ENCODE measurements at regions not wholly inside any gene's neighbourhood (a gene's known extent, or its start where the extent isn't known, plus 50 kb on each side); places are given as distances from the start of the nearest gene placed in this dataset.
A peak's percentile ranks its signal among the peaks of the same experiment; 100 is the strongest.

DNA sequence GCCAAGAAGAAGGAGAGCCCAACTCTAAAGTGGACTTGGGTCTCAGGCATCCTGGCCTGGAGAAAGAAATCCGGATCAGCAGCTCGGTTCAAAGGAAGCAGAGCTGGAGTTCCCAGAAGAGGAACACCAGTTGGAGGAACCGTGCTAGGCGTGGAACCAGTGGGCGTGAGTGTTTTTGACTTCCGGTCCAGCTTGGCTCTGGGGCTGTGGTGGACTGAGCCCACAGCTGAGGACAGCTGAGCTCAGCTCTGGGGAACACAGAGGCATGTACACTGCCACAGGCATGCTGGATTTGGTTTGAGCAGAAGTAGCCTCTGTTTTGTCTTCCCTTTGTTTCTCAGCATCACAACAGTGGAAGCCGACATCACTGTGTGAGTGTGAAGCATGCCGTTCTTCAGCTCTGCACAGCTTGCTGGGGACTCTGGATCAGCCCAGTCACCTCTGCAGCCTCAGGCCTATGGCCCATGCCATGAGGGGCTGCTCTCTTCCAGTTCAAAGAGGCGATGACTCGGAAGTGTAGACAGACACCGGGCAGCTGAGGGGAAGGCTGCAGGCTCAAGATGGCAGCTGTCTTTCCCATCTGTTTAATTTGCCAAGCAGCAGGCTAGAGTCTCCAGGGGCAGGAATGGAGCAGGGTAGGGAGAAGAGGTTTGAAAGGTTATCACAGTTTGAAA, 185.8 kb upstream of the UBE3A start:
- H3K4me3 Mint-ChIP-seq, result no peak overlapping the region
- no peaks in the 10 kb centered on the region for H3K4me1 Mint-ChIP-seq
- ATAC-seq, result no peak
- no peak overlapping the region for H3K27ac Mint-ChIP-seq
- H3K9me3 Mint-ChIP-seq, result peaks cover 12% of the 10 kb centered on the region
- H3K36me3 Mint-ChIP-seq, result no peaks in the 10 kb centered on the region
- DNase-seq (ENCODE audit: low spot score in 2 of 2), result peak in 1 of 2 donors; percentile 22

DNA sequence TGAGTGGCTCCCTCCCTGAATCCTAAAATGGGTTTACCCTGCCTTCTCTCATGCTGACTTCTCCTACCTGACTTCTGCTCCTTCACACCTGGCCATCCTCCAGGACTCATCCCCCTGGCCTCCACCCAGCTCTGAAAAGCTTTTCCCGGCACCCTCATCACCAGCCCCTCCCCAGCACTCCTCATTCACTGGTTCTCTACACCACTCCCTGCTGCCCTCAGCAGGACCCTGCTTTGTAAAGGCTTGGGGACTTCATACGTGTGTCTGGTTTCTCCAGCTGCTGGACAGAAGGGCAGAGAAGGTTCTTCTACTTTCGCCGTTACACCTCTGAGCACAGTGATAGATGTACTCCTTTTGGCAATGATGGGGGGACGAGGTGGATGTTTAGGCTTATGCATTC, 184.9 kb upstream of the UBE3A start:
- no peak overlapping the region for H3K27ac Mint-ChIP-seq
- no peaks in the 10 kb centered on the region for H3K4me1 Mint-ChIP-seq
- no peaks in the 10 kb centered on the region for H3K36me3 Mint-ChIP-seq
- H3K9me3 Mint-ChIP-seq, result peaks cover 6% of the 10 kb centered on the region
- DNase-seq (ENCODE audit: low spot score in 2 of 2) (peak in 1 of 2 donors; percentile 4), ATAC-seq (no peak)
- no peak overlapping the region for H3K4me3 Mint-ChIP-seq

DNA sequence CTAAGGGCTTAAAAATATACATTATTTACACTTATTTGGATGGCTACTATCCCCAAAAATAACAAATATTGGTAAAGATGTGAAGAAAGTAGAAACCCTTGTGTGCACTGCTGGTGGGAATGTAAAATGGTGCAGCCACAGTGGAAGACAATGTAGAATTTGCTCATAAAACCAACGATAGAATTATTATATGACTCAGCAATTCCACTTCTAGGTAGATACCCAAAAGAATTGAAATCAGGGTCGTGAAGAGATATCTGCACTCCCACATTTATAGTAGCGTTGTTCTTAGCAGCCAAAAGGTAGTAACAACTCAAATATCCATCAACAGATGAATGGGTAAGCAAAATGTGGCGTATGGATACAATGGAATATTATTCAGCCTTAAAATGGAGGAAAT, 181.6 kb upstream of the UBE3A start:
- DNase-seq (ENCODE audit: low spot score in 2 of 2) (no peak), ATAC-seq (no peak)
- Mint-ChIP-seq H3K27ac (no peak overlapping the region), H3K9me3 (peaks cover 6% of the 10 kb centered on the region), H3K36me3 (no peaks in the 10 kb centered on the region), H3K4me1 (no peaks in the 10 kb centered on the region), H3K4me3 (no peak overlapping the region)

DNA sequence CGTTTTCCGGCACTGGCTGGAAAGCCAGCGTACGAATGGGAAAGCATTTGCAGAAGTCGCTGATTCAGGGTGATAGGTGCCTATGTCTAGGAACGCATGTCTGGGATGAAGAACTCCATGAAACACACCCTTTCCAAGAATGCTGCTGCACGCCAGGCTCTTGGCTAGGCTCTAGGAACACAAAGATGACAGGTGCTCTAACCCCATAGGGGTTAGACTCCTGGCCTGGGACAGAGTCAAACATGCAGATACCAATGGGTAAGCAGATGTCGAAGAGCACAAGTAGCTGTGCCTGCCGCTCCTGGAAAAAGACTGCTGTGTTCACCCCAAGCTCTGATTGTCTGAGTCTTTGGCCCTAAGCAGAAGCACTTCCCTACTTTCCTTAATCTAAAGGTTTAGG, 180.9 kb upstream of the UBE3A start:
- Mint-ChIP-seq H3K36me3 (no peaks in the 10 kb centered on the region), H3K4me3 (no peak overlapping the region), H3K4me1 (no peaks in the 10 kb centered on the region), H3K27ac (no peak overlapping the region), H3K9me3 (peaks cover 6% of the 10 kb centered on the region)
- ATAC-seq (no peak), DNase-seq (ENCODE audit: low spot score in 2 of 2) (no peak)

DNA sequence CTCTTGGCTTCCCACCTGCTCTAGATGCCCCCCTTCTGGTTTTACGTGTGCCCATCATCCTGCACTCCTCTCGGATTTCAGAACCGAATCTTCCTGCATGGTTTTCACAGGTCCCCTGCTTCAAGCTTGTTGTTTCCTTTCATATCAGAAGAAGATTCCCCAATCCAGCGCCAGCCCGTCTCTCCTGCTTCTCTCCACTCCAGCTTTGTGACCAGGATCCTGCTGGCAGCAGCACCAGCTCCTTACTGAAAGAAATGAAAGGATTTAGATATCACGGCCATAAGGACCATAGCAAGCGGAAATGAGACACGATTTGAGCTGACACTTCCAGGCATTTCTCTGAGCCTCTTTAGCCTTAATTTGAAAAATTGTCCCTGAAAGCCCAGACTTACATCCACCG, 180.3 kb upstream of the UBE3A start:
- ATAC-seq, result no peak
- H3K4me1 Mint-ChIP-seq, result no peaks in the 10 kb centered on the region
- H3K36me3 Mint-ChIP-seq, result no peaks in the 10 kb centered on the region
- no peak for DNase-seq (ENCODE audit: low spot score in 2 of 2)
- peaks cover 6% of the 10 kb centered on the region for H3K9me3 Mint-ChIP-seq
- H3K27ac Mint-ChIP-seq, result no peak overlapping the region
- H3K4me3 Mint-ChIP-seq, result no peak overlapping the region

DNA sequence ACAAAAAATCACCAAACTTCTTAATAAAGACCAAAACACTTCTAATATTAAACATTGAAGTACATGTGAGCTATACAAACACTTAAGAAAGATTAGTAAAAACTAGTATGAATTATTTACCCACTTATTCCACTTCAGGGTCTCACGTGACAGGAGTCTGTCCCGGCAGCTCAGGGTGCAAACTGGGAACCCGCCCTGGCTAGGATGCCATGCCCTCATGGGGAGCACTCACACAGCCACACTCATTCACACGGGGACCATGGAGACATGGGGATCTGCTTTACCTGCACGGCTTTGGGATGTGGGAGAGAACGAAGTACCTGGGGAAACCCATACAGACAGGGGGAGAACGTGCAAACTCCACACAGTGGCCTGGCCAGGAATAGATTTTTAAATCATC, 179.3 kb upstream of the UBE3A start:
- peaks cover 6% of the 10 kb centered on the region for H3K9me3 Mint-ChIP-seq
- H3K36me3 Mint-ChIP-seq, result no peaks in the 10 kb centered on the region
- no peak for ATAC-seq
- DNase-seq (ENCODE audit: low spot score in 2 of 2), result no peak
- no peaks in the 10 kb centered on the region for H3K4me1 Mint-ChIP-seq
- no peak overlapping the region for H3K27ac Mint-ChIP-seq
- no peak overlapping the region for H3K4me3 Mint-ChIP-seq

DNA sequence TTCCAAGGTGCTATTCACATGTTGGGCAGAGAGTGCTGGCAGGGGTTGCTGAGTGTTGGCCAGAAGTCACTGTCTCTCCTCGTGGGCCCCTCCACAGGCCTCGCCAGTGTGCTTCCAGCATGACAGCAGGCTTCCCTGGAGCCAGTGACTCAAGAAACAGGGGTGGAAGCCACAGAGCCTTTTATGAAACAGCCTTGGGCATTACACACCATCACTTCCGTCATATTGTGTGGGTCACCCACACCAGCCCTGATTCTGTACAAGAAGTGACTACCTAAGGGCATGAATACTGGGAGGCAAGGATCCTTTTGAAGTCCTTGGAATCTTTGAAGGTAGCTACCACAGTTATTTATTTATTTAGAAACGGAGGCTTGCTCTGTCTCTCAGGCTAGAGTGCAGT, 177.6 kb upstream of the UBE3A start:
- no peaks in the 10 kb centered on the region for H3K36me3 Mint-ChIP-seq
- DNase-seq (ENCODE audit: low spot score in 2 of 2), result no peak
- H3K27ac Mint-ChIP-seq, result no peak overlapping the region
- H3K4me1 Mint-ChIP-seq, result no peaks in the 10 kb centered on the region
- ATAC-seq, result no peak
- H3K9me3 Mint-ChIP-seq, result peaks cover 4% of the 10 kb centered on the region
- H3K4me3 Mint-ChIP-seq, result no peak overlapping the region

DNA sequence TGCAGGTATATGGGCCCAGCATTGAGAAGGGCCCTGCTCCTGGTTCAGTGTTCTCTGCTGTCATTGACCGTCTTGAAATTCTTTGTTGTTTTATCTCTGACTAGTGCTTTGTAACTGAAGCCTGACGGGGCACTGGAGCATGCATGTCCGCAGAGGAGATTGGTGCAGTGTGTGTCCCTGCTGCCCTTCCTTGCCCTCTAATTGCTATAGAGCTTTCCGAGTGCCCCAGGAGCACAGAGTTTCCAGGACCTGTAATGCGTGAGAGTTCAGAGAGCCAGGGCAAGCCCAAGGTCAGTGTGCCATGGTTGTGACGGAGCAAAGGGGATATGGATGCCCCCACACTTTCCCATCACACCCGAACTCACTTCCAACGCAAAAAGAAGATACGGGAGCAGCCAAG, 174.3 kb upstream of the UBE3A start:
- Mint-ChIP-seq H3K4me3 (no peak overlapping the region), H3K4me1 (no peaks in the 10 kb centered on the region), H3K9me3 (no peaks in the 10 kb centered on the region), H3K27ac (no peak overlapping the region), H3K36me3 (no peaks in the 10 kb centered on the region)
- DNase-seq (ENCODE audit: low spot score in 2 of 2) (no peak), ATAC-seq (no peak)

DNA sequence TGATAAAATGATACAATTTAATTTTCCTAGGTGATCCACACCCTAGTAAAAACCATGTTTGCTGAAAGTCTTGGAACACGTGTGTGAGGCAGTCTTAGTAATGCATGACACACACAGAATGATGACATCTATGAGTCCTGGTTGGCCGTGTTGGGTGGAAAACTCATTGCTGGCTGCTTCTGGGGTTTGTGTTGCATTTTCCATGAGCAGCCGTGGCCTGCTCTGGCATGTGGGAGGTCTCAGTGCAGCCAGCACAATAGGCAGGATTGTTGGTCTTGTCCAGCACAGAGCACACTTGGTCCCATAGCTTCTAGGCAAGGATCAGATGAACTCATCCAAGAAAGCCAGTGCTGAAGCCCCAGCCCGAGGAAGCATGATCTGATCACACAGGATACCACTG, 172.8 kb upstream of the UBE3A start:
- H3K27ac Mint-ChIP-seq, result no peak overlapping the region
- no peak for DNase-seq (ENCODE audit: low spot score in 2 of 2)
- H3K9me3 Mint-ChIP-seq, result peaks cover 3% of the 10 kb centered on the region
- ATAC-seq, result no peak
- H3K4me1 Mint-ChIP-seq, result no peaks in the 10 kb centered on the region
- no peaks in the 10 kb centered on the region for H3K36me3 Mint-ChIP-seq
- no peak overlapping the region for H3K4me3 Mint-ChIP-seq

DNA sequence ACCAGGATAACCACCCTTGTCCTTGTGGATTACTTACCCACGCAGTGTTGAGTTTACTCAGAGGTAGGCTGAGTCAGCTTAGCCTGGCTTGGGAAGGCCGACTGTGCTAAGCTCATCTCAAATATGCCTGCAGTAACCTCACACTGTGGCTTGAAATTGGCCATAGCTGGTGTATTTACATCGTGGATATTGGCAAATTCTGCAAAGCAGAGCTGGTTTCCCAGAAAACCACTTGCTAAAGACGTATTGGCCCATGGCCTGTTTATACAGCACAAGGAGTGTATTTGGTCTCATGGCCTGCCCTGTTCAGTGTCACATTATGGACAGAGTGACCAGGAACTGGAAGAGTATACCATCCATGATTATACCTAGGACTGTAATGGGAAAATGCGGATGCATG, 170.5 kb upstream of the UBE3A start:
- no peak for ATAC-seq
- Mint-ChIP-seq H3K36me3 (no peaks in the 10 kb centered on the region), H3K9me3 (peaks cover 3% of the 10 kb centered on the region), H3K4me1 (no peaks in the 10 kb centered on the region), H3K27ac (no peak overlapping the region), H3K4me3 (no peak overlapping the region)
- DNase-seq (ENCODE audit: low spot score in 2 of 2), result no peak

DNA sequence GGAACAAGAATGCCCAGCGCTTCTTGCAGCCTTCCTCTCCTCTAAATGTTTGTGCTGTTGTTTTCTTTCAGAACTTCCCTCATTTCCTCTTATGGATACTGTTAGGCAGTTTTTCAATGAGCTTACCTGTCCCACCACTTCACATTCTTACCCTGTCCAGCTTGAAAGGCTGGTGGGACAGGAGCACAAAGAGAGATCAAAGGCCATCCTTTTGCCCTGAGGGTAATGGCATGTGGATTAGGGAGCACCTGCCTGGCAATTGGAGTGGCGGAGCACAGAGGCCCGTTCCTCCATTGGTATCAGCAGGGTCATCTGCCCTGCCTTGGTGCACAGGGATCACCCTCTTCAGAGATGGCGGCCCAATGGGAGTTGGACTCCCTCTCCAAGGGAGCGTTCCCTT, 170.1 kb upstream of the UBE3A start:
- no peaks in the 10 kb centered on the region for H3K36me3 Mint-ChIP-seq
- H3K27ac Mint-ChIP-seq, result no peak overlapping the region
- no peaks in the 10 kb centered on the region for H3K4me1 Mint-ChIP-seq
- H3K4me3 Mint-ChIP-seq, result no peak overlapping the region
- ATAC-seq, result no peak
- peaks cover 5% of the 10 kb centered on the region for H3K9me3 Mint-ChIP-seq
- no peak for DNase-seq (ENCODE audit: low spot score in 2 of 2)

DNA sequence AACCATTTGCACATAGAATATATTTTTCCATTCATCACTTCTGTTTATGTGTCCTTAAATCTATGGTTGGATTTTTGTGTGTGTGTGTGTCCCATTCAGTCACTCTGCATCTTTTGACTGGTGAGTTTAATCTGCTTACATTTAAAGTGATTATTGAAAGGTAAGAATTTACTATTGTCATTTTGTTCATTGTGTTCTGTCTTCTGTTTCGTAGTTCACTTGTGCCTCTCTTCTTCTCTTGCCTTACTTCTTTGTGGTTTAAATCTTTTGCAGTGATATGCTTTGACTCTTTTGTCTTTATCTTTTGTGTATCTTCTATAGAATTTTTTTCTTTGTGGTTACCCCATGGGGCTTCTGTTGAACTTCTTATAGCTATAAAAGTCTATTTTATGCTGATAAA, 166.3 kb upstream of the UBE3A start:
- H3K4me1 Mint-ChIP-seq, result no peaks in the 10 kb centered on the region
- ATAC-seq (no peak), DNase-seq (ENCODE audit: low spot score in 2 of 2) (no peak)
- H3K4me3 Mint-ChIP-seq, result no peak overlapping the region
- H3K36me3 Mint-ChIP-seq, result no peaks in the 10 kb centered on the region
- H3K9me3 Mint-ChIP-seq, result peaks cover 11% of the 10 kb centered on the region
- no peak overlapping the region for H3K27ac Mint-ChIP-seq

DNA sequence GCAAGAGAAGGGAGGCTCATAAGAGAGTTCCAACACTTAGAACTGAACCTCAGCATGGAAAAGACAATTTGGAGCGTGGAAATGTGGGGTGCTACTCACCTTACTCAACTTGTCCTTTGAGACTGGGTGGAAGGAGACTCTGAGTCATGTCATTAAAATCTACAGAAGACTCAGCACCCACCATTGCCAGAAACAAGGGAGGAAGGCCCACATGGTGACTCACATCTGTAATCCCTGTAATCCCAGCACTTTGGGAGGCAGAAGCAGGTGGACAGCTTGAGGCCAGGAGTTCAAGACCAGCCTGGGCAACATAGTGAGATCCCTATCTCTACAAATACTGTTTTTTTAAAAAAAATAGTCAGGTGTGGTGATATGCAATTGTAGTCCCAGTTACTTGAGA, 161.9 kb upstream of the UBE3A start:
- DNase-seq (ENCODE audit: low spot score in 2 of 2) (no peak), ATAC-seq (no peak)
- H3K36me3 Mint-ChIP-seq, result no peaks in the 10 kb centered on the region
- H3K9me3 Mint-ChIP-seq, result peaks cover 13% of the 10 kb centered on the region
- H3K27ac Mint-ChIP-seq, result no peak overlapping the region
- no peak overlapping the region for H3K4me3 Mint-ChIP-seq
- H3K4me1 Mint-ChIP-seq, result no peaks in the 10 kb centered on the region

DNA sequence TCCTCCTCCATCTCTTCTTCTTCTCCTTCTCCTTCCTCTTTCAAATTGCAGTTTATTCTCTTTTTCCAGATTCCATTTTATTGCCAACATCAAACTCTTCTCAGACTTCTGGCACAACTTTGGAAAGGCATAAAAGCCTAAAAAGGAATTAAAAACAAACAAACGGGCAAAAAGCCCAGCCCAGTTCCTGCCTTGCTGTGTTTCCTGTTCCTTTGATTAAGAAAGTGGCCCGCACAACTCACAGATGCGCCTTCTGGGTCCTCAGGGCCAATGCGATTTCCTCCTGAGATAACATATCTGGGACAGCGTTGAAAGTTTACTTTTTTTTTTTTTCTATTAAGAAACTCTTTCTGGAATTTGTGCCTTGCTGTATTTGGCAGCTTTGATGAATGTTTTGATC, 158.7 kb upstream of the UBE3A start:
- no peak overlapping the region for H3K27ac Mint-ChIP-seq
- DNase-seq (ENCODE audit: low spot score in 2 of 2), result no peak
- no peak for ATAC-seq
- no peaks in the 10 kb centered on the region for H3K36me3 Mint-ChIP-seq
- no peaks in the 10 kb centered on the region for H3K4me1 Mint-ChIP-seq
- H3K9me3 Mint-ChIP-seq, result peaks cover 11% of the 10 kb centered on the region
- H3K4me3 Mint-ChIP-seq, result no peak overlapping the region

DNA sequence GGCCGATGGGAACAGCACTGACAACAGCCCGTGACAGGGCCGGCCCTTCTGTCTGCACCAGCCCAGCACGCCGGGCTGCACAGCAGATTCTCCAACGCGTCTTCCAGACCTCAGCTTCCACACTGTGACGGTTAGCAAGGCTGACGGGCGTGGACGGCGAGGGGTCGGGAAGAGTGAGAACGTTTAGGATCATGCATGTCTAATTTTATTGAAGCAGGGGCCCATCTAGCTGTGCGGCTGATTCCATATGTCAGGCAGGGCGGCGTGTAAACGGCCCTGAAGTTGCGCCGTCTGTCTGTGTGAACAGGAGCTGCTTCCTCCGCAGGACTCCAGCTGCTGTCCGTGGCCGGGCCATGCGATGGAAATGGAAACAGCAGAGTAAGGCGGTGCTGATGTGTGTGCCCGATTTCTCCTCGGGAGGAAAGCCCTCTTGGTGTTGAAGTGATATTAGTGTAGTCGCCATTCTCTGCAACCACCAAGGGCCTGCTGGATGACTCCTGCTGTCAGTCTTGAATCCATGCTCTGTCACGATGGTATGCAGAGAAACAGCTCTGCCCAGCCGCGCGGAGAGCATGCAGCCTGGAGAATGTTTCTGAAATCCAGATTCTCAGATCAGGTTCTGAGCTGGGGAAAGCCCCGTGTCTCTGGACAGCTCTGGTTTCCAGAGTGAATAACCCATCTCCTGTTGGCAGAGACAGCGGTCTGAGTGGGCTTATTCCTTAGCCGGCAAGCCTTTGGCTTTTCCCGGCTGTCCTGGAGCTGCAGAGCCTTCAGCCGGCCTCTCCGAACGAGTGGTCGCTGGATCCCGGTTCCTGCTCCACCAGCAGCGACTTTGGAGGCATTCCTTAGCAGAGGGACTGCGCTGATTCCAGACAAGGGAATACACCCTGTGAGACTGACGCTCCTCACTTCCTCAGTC, 158.1 kb upstream of the UBE3A start:
- no peak for DNase-seq (ENCODE audit: low spot score in 2 of 2)
- Mint-ChIP-seq H3K36me3 (no peaks in the 10 kb centered on the region), H3K4me1 (no peaks in the 10 kb centered on the region), H3K27ac (no peak overlapping the region), H3K4me3 (no peak overlapping the region), H3K9me3 (peaks cover 14% of the 10 kb centered on the region)
- ATAC-seq, result no peak

DNA sequence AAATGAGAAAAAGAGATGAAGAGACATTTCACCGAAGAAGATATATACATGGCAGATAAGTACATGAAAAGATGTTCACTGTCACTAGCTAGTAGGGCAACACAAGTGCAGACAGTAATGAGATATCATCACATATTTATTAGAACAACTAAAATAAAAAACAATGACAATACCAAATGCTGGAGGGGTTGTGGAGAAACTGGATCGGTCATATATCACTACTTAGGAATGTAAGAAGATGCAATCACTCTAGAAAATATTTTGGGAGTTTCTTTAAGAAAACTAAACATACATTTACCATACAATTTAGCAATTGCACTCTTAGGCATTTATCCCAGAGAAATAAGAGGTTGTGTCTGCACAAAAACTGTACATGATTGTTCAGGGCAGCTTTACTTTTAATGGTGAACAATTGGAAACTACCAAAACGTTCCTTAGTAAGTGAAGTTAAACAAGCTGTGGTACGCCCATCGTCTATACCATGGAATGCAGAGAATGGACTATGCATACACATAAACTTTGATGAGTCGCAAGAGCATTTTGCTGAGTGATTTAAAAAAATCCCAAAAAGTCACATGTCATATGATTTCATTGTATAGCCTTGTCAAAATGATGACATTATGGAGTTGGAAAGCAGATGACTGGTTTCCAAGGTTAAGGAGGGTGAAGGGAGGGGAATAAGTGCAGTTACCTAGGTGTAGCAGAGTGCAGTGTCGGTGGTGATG, 149.0 kb upstream of the UBE3A start:
- peaks cover 20% of the 10 kb centered on the region for H3K9me3 Mint-ChIP-seq
- ATAC-seq (no peak), DNase-seq (ENCODE audit: low spot score in 2 of 2) (no peak)
- H3K4me3 Mint-ChIP-seq, result no peak overlapping the region
- no peaks in the 10 kb centered on the region for H3K4me1 Mint-ChIP-seq
- no peak overlapping the region for H3K27ac Mint-ChIP-seq
- no peaks in the 10 kb centered on the region for H3K36me3 Mint-ChIP-seq

Measured in stimulated activated effector memory CD8-positive, alpha-beta T cell treated with anti-CD3 and anti-CD28 coated beads, Interleukin-12 subunit alpha, Interleukin-12 subunit beta, amount 100 ng/mL, for 72 hours (primary cell).